ENCODE measurements at regions not wholly inside any gene's neighbourhood (a gene's known extent, or its start where the extent isn't known, plus 50 kb on each side); places are given as distances from the start of the nearest gene placed in this dataset.
"Not testable (repeated sequence)": the region's sequence is repeated elsewhere in the genome, so short reads cannot be mapped to it uniquely, and the experiment has no call there.

DNA sequence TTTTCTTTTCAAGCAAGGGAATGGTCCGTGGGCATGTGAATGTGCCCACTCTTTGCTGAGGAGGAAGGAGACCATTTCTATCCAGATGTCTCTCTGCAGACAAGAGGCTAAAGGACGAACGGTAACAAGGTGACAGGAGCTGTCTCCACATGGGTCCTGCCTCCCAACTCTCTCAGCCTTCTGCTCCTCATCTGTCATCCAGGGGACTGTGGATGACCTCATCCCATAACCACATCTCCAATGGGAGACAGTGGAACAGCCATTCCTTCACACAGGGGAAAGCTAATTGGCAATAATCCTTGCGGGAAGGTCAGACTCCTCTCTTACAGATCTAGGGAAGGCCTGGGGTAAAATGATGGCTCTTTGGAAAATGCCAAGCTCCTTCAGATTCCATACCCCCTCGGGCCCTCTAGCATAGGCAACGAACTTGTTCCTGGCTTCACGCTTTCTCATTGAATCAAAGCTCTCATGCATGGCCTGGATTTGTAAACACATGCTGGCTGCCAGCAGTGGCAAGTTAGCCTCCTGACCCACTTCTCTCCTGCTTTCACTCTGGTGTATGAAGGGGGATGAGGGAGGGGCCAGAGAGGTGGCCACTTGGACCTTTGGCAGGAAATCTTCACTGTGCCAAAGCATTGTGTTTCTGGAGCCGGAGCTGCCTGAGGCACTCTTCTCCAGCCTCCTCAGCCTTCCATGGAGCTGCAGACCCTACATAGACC is 65.8 kb upstream of the IKBKE start:
- H3K27ac ChIP-seq (ENCODE audit: low read depth, low read length); H3K36me3 ChIP-seq (ENCODE audit: insufficient read depth, low read length); H3K4me2 ChIP-seq (ENCODE audit: insufficient read depth, low read length); H3K79me2 ChIP-seq (ENCODE audit: insufficient read depth, low read length); H3K4me1 ChIP-seq (ENCODE audit: insufficient read depth, low read length); H3K27me3 ChIP-seq (ENCODE audit: insufficient read depth, low read length); DNase-seq (ENCODE audit: insufficient read length, low spot score, missing footprints); H4K20me1 ChIP-seq (ENCODE audit: insufficient read depth, low read length); H3K4me3 ChIP-seq (ENCODE audit: insufficient read depth, low read length); H2AFZ ChIP-seq (ENCODE audit: low read length); H3K9me3 ChIP-seq (ENCODE audit: low read depth, low read length): not testable (repeated sequence)

DNA sequence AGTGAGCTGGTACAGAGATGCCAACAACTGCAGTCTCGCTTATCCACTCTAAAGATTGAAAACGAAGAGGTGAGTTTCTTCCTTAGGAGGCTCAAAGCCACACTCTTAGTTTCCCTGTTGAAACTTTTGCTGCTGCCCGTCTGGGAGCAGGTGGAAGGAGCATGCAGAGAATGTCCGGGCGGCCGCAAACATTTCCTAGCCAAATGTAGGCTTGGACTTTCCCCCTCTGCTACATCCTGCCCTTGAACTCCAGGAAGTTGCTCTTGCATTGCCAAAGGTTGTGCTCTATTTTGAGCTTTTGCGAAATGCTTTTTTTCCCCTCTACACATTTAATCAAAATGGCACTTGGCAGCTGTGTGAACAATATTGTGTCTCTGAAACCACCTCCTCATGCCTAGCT is 65.0 kb upstream of the IKBKE start:
- DNase-seq (ENCODE audit: insufficient read length, low spot score, missing footprints); H2AFZ ChIP-seq (ENCODE audit: low read length); H3K27ac ChIP-seq (ENCODE audit: low read depth, low read length); H3K4me1 ChIP-seq (ENCODE audit: insufficient read depth, low read length); H3K36me3 ChIP-seq (ENCODE audit: insufficient read depth, low read length); H4K20me1 ChIP-seq (ENCODE audit: insufficient read depth, low read length); H3K27me3 ChIP-seq (ENCODE audit: insufficient read depth, low read length); H3K9me3 ChIP-seq (ENCODE audit: low read depth, low read length); H3K4me3 ChIP-seq (ENCODE audit: insufficient read depth, low read length); H3K79me2 ChIP-seq (ENCODE audit: insufficient read depth, low read length); H3K4me2 ChIP-seq (ENCODE audit: insufficient read depth, low read length): not testable (repeated sequence)

- H3K4me1 ChIP-seq (ENCODE audit: insufficient read depth, low read length); H3K36me3 ChIP-seq (ENCODE audit: insufficient read depth, low read length); DNase-seq (ENCODE audit: insufficient read length, low spot score, missing footprints); H3K4me3 ChIP-seq (ENCODE audit: insufficient read depth, low read length); H2AFZ ChIP-seq (ENCODE audit: low read length); H3K4me2 ChIP-seq (ENCODE audit: insufficient read depth, low read length); H3K79me2 ChIP-seq (ENCODE audit: insufficient read depth, low read length); H4K20me1 ChIP-seq (ENCODE audit: insufficient read depth, low read length); H3K27me3 ChIP-seq (ENCODE audit: insufficient read depth, low read length); H3K9me3 ChIP-seq (ENCODE audit: low read depth, low read length); H3K27ac ChIP-seq (ENCODE audit: low read depth, low read length): not testable (repeated sequence)
Observed at GRCh38 chr1:206408371-206409288, 61.6 kb upstream of the IKBKE start.

- H3K4me2 ChIP-seq (ENCODE audit: insufficient read depth, low read length), result no peak overlapping the region
- DNase-seq (ENCODE audit: insufficient read length, low spot score, missing footprints), result peak; percentile 34
- no peak overlapping the region for H3K27ac ChIP-seq (ENCODE audit: low read depth, low read length)
- no peaks in the 10 kb centered on the region for H3K4me1 ChIP-seq (ENCODE audit: insufficient read depth, low read length)
- peaks cover 14% of the 10 kb centered on the region for H3K36me3 ChIP-seq (ENCODE audit: insufficient read depth, low read length)
- H3K4me3 ChIP-seq (ENCODE audit: insufficient read depth, low read length), result no peak overlapping the region
- no peaks in the 10 kb centered on the region for H3K79me2 ChIP-seq (ENCODE audit: insufficient read depth, low read length)
- no peaks in the 10 kb centered on the region for H4K20me1 ChIP-seq (ENCODE audit: insufficient read depth, low read length)
- TF ChIP-seq, protein P1, sequence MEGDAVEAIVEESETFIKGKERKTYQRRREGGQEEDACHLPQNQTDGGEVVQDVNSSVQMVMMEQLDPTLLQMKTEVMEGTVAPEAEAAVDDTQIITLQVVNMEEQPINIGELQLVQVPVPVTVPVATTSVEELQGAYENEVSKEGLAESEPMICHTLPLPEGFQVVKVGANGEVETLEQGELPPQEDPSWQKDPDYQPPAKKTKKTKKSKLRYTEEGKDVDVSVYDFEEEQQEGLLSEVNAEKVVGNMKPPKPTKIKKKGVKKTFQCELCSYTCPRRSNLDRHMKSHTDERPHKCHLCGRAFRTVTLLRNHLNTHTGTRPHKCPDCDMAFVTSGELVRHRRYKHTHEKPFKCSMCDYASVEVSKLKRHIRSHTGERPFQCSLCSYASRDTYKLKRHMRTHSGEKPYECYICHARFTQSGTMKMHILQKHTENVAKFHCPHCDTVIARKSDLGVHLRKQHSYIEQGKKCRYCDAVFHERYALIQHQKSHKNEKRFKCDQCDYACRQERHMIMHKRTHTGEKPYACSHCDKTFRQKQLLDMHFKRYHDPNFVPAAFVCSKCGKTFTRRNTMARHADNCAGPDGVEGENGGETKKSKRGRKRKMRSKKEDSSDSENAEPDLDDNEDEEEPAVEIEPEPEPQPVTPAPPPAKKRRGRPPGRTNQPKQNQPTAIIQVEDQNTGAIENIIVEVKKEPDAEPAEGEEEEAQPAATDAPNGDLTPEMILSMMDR (IDR thresholded peaks at IDR 0.05; ENCODE audit: extremely low read depth, low read depth, low read length), result no peak
- H3K27me3 ChIP-seq (ENCODE audit: insufficient read depth, low read length), result no peaks in the 10 kb centered on the region
- H2AFZ ChIP-seq (ENCODE audit: low read length), result no peak overlapping the region
- no peaks in the 10 kb centered on the region for H3K9me3 ChIP-seq (ENCODE audit: low read depth, low read length)
Observed at GRCh38 chr1:206411321-206411720, 59.0 kb upstream of the IKBKE start.

GRCh38 chr1:206415942-206416341 is 54.3 kb upstream of the IKBKE start:
- H3K36me3 ChIP-seq (ENCODE audit: insufficient read depth, low read length), result peaks cover 29% of the 10 kb centered on the region
- no peaks in the 10 kb centered on the region for H3K27me3 ChIP-seq (ENCODE audit: insufficient read depth, low read length)
- H3K27ac ChIP-seq (ENCODE audit: low read depth, low read length), result no peak overlapping the region
- H3K4me1 ChIP-seq (ENCODE audit: insufficient read depth, low read length), result peaks cover 15% of the 10 kb centered on the region
- no peak overlapping the region for H3K4me2 ChIP-seq (ENCODE audit: insufficient read depth, low read length)
- TF ChIP-seq, protein P1 (IDR thresholded peaks at IDR 0.05; ENCODE audit: extremely low read depth, low read depth, low read length), result no peak
- no peaks in the 10 kb centered on the region for H3K9me3 ChIP-seq (ENCODE audit: low read depth, low read length)
- H3K4me3 ChIP-seq (ENCODE audit: insufficient read depth, low read length), result no peak overlapping the region
- no peak for DNase-seq (ENCODE audit: insufficient read length, low spot score, missing footprints)
- H3K79me2 ChIP-seq (ENCODE audit: insufficient read depth, low read length), result no peaks in the 10 kb centered on the region
- H4K20me1 ChIP-seq (ENCODE audit: insufficient read depth, low read length), result no peaks in the 10 kb centered on the region
- H2AFZ ChIP-seq (ENCODE audit: low read length), result no peak overlapping the region

Measured in osteoblast (primary cell).